ENCODE measurements at regions not wholly inside any gene's neighbourhood (a gene's known extent, or its start where the extent isn't known, plus 50 kb on each side); places are given as distances from the start of the nearest gene placed in this dataset.

DNA sequence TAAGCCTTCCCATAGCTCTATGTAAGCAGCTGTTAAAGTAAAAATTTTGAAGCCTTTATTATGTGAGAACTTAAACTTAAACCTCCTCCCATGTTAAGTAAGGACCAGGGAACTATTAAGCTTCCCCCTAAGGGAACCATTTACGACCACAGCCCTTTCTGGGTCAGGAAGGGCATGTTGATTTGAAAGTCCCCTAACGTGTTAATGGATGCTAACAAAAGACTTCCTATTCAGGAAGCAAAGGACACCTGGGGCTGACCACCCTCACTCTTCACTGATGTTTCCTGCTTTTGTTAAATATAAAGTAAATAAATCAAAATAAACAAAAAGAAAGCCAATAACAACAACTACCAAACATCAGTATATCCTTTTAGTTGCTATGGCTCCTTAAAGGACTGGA is 170.6 kb upstream of the RFX3 start:
- no peak overlapping the region for H2BK20ac ChIP-seq (ENCODE audit: low read depth, low read length, poor library complexity, severe bottlenecking)
- H3K27me3 Mint-ChIP-seq (ENCODE audit: low read depth): peaks cover 7% of the 10 kb centered on the region
- H3K79me2 ChIP-seq (ENCODE audit: insufficient read depth, low read length): no peaks in the 10 kb centered on the region
- H3K4me2 ChIP-seq (ENCODE audit: insufficient read depth, insufficient read length, low read length): no peak overlapping the region
- no peak overlapping the region for H3K18ac ChIP-seq (ENCODE audit: insufficient read length, low read depth, low read length)
- no peak overlapping the region for H2AFZ ChIP-seq (ENCODE audit: low read length)
- H3K27ac Mint-ChIP-seq: peak overlapping the region in 1 of 3 experiments; percentile 34; a peak in 1 of 7 replicates
- H2BK120ac ChIP-seq (ENCODE audit: low read depth, low read length, poor library complexity, severe bottlenecking): no peak overlapping the region
- peak overlapping the region; percentile 49 for H3K27ac ChIP-seq (ENCODE audit: insufficient read length, low read depth, low read length)
- H4K8ac ChIP-seq (replicated peaks; ENCODE audit: insufficient read length, low read depth, low read length): no peak overlapping the region
- H3K14ac ChIP-seq (ENCODE audit: insufficient read depth, low read length): no peak overlapping the region
- no peak overlapping the region for H3K23ac ChIP-seq (ENCODE audit: insufficient read length, low read depth, low read length)
- H3K27me3 ChIP-seq (ENCODE audit: insufficient read depth, low read length): no peaks in the 10 kb centered on the region; the same call in 1 of the 2 replicates
- no peaks in the 10 kb centered on the region for H3K9me3 ChIP-seq (ENCODE audit: control insufficient read depth, low read depth, low read length)
- no peak overlapping the region for H3K9ac ChIP-seq (ENCODE audit: extremely low read depth, insufficient read length, low read length)
- no peaks in the 10 kb centered on the region for H3K36me3 Mint-ChIP-seq (ENCODE audit: insufficient read depth in 1 of 3, low read depth in 3 of 3)
- peaks cover 4% of the 10 kb centered on the region for H3K4me1 ChIP-seq (ENCODE audit: insufficient read depth, low read length)
- no CpG with 5 or more reads among the region's 2 CpGs for WGBS (ENCODE audit: extremely low coverage, insufficient read length, low lambda C conversion rate)
- H2BK12ac ChIP-seq (ENCODE audit: insufficient read length, low read depth, low read length): no peak overlapping the region
- DNase-seq: no peak
- no peak overlapping the region for H2AK5ac ChIP-seq (ENCODE audit: insufficient read length, low read length)
- no peaks in the 10 kb centered on the region for H4K20me1 ChIP-seq (ENCODE audit: control insufficient read depth, insufficient read depth, insufficient read length)
- peaks cover 8 to 12% of the 10 kb centered on the region in 2 experiments for H3K4me1 Mint-ChIP-seq
- no peaks in the 10 kb centered on the region; a peak in 1 of 5 replicates for H3K9me3 Mint-ChIP-seq
- no peak overlapping the region for H3T11ph ChIP-seq (ENCODE audit: low read length)
- no peaks in the 10 kb centered on the region for H3K79me1 ChIP-seq (ENCODE audit: insufficient read depth, low read depth, low read length, poor library complexity, severe bottlenecking)
- no peak overlapping the region for H4K5ac ChIP-seq (ENCODE audit: insufficient read length, low read depth, low read length)
- H3K4ac ChIP-seq (ENCODE audit: low read depth, low read length): no peak overlapping the region
- H2BK5ac ChIP-seq (ENCODE audit: insufficient read length, low read length): no peak overlapping the region
- no peaks in the 10 kb centered on the region for H3K23me2 ChIP-seq (ENCODE audit: insufficient read length, low read depth, low read length, poor library complexity, severe bottlenecking)
- H4K91ac ChIP-seq (ENCODE audit: insufficient read length, low read depth, low read length): no peak overlapping the region
- H3K4me3 Mint-ChIP-seq: peak overlapping the region in 1 of 2 experiments; percentile 38; a peak in 1 of 5 replicates
- H2BK15ac ChIP-seq (ENCODE audit: low read depth, low read length): no peak overlapping the region
- TF ChIP-seq, protein P1, sequence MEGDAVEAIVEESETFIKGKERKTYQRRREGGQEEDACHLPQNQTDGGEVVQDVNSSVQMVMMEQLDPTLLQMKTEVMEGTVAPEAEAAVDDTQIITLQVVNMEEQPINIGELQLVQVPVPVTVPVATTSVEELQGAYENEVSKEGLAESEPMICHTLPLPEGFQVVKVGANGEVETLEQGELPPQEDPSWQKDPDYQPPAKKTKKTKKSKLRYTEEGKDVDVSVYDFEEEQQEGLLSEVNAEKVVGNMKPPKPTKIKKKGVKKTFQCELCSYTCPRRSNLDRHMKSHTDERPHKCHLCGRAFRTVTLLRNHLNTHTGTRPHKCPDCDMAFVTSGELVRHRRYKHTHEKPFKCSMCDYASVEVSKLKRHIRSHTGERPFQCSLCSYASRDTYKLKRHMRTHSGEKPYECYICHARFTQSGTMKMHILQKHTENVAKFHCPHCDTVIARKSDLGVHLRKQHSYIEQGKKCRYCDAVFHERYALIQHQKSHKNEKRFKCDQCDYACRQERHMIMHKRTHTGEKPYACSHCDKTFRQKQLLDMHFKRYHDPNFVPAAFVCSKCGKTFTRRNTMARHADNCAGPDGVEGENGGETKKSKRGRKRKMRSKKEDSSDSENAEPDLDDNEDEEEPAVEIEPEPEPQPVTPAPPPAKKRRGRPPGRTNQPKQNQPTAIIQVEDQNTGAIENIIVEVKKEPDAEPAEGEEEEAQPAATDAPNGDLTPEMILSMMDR (conservative IDR thresholded peaks at IDR 0.05): no peak
- no peak overlapping the region for H3K56ac ChIP-seq (ENCODE audit: insufficient read length, low read depth, low read length)

Data from H9 (cell line).